B cell (primary cell): ENCODE measurements at regions not wholly inside any gene's neighbourhood (a gene's known extent, or its start where the extent isn't known, plus 50 kb on each side); places are given as distances from the start of the nearest gene placed in this dataset.

Experiments used
- EZH2 ChIP-seq: IDR thresholded peaks from 2 replicates; pipeline ENCODE4 v1.6.1; 2012; ENCODE audit warnings: borderline replicate concordance, low read depth, mild to moderate bottlenecking, moderate library complexity, low read length; ENCODE audit not compliant: insufficient read depth, poor library complexity, severe bottlenecking
- TF ChIP-seq, protein P1 (sequence below): fragments of 200-600 bp; IDR thresholded peaks from one replicate; pipeline ENCODE4 v1.8.0; 2022; ENCODE audit warnings: antibody characterized with exemption, mild to moderate bottlenecking

- TF ChIP-seq EZH2 = no peak
- TF ChIP-seq, protein P1, sequence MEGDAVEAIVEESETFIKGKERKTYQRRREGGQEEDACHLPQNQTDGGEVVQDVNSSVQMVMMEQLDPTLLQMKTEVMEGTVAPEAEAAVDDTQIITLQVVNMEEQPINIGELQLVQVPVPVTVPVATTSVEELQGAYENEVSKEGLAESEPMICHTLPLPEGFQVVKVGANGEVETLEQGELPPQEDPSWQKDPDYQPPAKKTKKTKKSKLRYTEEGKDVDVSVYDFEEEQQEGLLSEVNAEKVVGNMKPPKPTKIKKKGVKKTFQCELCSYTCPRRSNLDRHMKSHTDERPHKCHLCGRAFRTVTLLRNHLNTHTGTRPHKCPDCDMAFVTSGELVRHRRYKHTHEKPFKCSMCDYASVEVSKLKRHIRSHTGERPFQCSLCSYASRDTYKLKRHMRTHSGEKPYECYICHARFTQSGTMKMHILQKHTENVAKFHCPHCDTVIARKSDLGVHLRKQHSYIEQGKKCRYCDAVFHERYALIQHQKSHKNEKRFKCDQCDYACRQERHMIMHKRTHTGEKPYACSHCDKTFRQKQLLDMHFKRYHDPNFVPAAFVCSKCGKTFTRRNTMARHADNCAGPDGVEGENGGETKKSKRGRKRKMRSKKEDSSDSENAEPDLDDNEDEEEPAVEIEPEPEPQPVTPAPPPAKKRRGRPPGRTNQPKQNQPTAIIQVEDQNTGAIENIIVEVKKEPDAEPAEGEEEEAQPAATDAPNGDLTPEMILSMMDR = no peak
Observed at GRCh38 chr20:57847104-57847503, 137.3 kb upstream of the PMEPA1 start.
